Right lung (tissue), 2 donors: ENCODE measurements at regions not wholly inside any gene's neighbourhood (a gene's known extent, or its start where the extent isn't known, plus 50 kb on each side); places are given as distances from the start of the nearest gene placed in this dataset.
"Not testable (repeated sequence)": the region's sequence is repeated elsewhere in the genome, so short reads cannot be mapped to it uniquely, and the experiment has no call there.

Experiments used
- DNase-seq, 2 donors: peaks; one replicate each; pipeline ENCODE4 v3.0.0-alpha.2; 2013

DNA sequence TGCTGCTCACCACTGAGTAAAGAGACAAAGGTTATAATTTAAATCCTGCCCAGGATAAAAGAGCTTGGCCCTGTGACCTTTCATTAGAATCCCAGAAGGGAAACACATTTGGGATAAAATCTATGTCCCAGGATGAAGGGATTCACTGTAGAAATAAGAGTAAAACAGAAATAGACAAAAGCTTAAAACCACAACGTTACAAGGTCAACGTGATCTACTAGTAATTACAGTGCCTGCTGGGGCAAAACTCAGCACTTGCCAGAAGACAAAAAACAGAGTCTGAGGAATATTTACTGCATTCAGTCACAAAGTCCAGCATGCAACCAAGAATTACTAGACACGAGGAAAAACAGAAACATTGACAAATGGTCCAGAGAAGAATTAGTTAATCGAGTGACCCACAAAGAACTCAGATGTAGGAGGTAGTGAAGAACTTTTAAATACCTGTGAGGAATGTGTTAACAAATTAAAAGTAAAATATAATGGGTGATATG, 982.3 kb downstream of the GATA3 start:
- no peak for DNase-seq

DNA sequence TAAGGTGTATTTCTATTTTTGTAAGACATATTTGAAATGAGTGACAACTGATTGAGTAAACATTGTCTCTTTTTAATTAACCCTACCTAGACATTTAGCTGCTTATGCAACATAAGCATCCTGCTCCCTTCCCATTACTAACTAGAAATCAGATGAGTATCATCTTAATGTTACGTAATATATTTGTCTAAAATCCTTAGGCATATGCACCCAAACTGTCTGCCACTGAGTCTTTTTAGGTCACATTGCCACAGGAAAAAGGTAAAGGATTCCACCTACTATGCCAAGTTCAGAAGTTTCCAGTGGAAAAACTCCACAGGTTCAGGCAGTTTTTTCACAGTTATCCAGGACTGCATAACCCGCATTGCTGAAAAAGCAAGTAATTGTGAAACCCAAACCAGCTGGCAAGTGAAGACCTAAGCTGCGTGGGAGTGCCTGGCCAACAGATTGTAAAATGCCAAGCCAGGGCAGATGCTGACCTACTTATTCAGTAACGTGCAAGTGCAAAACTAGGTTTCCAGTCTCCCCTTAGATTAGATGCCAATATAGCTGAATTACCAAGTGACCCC, 983.7 kb downstream of the GATA3 start:
- no peak for DNase-seq

DNA sequence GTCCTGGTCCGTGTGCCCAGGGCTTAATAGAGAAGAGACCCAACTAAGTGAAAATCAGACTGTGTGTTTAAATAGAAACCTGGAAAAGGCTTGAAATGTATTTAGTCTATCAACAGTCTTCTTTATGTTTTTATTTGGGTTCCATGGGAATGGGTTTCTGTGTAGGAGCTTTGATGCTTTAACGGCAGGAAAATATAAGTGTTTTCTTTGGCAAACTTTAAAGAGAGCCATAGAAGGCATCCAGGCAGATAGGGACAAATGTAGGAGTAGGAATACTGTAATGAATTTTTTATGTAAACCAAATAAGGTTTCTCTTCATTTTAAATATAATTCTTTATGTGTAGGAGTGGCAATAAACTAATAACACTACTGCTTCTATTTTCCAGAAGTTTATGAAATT, 989.0 kb downstream of the GATA3 start:
- no peak for DNase-seq

GRCh38 chr10:9045311-9045710, 990.8 kb downstream of the GATA3 start:
- DNase-seq: no peak

DNA sequence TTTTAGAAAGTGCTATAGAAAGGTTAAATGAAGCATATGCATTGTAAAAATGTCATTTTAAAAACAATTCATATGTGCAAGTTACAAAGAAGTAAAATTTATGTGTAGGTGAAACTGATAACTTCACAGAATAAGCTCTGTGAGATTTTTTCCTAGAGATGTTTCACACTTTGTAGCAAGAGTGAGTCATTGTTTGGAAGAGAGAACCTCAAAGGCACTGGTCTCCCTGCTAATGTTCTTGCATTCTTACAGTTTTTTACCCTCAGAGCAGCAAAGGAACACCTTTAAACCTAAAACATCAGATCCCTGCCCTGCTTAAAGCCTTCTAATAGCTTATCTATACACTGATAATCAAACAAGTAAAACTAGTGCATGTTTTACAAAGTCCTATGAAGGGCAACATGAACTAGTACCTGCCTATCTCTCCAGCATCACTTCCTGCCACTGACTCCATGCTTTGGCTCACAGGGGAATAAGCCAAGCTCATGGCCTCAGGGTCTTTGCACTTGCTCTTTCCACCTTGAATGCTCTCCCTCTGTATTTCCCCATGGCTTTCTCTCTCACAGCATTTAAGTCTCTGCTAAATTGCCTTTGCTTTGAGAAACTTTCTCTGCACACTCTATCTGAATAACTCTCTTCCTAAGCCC, 997.0 kb downstream of the GATA3 start:
- DNase-seq: no peak

GRCh38 chr10:9052767-9053166, 998.3 kb downstream of the GATA3 start:
- no peak for DNase-seq

DNA sequence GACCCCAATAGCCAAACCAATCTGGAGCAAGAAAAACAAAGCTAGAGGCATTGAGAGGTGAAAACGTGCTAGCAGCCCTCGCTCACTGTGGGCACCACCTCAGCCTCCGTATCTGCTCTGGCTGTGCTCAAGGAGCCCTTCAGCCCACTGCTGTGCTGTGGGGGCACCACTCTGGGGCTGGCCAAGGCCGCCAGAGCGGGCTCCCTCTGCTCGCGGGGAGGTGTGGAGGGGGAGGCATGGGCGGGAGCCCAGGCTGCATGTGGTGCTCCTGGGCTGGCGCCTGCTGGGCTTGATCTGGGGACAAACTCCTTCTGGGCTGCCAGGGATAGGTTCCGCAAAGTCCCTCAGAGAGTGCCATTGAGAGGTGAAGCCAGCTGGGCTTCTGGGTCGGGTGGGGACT, 1002.0 kb downstream of the GATA3 start:
- no peak for DNase-seq

GRCh38 chr10:9057293-9057692, 1002.8 kb downstream of the GATA3 start:
- DNase-seq: not testable (repeated sequence)

- DNase-seq: no peak
These were observed 1005.8 kb downstream of the GATA3 start for GRCh38 chr10:9060314-9060713.

GRCh38 chr10:9061871-9062270, 1007.4 kb downstream of the GATA3 start:
- DNase-seq: no peak

- DNase-seq: no peak
These were observed 1011.7 kb downstream of the GATA3 start for GRCh38 chr10:9066152-9066551.

- DNase-seq: no peak
These were observed 1013.5 kb downstream of the GATA3 start for GRCh38 chr10:9068003-9068402.

GRCh38 chr10:9069136-9069535, 1014.6 kb downstream of the GATA3 start:
- DNase-seq: no peak

DNA sequence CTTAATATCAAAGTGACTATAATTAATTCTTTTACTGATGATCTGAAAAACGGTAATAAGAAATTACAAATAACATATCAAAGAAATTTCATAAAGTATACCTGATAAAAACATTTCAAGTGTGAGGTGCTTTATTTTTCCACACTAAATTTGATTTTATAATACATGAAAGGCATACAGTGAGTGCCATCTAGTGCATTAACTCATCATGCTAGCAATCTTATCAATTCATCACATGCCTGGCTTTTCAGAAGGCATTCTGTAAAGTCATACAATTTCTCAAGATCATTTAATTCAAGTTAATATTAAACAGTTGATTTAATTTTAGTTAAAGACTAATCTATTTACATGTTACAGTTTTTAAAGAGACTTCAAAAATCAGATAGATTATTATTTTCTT, 1020.9 kb downstream of the GATA3 start:
- DNase-seq: no peak

DNA sequence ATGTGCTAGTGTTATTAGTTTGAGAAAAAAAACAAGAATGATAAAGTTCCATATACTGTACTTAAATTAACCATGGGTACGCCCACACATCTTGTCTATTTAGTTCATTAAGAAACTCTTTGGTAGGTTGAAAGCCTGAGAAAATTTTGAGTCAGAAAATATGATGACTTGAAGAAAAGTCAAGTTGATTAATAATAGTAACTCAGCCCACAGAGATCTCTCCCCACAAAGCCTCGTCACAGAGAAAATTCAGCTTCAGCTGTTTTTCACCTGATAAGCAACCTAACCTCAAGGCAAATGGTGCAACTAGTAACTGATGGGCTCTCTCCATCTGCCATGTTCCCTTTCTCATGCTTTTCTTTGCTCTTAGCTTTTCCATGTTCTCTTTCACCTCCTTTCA, 1021.6 kb downstream of the GATA3 start:
- DNase-seq: no peak

GRCh38 chr10:9081253-9081652, 1026.8 kb downstream of the GATA3 start:
- no peak for DNase-seq

GRCh38 chr10:9081961-9082360, 1027.5 kb downstream of the GATA3 start:
- no peak for DNase-seq

DNA sequence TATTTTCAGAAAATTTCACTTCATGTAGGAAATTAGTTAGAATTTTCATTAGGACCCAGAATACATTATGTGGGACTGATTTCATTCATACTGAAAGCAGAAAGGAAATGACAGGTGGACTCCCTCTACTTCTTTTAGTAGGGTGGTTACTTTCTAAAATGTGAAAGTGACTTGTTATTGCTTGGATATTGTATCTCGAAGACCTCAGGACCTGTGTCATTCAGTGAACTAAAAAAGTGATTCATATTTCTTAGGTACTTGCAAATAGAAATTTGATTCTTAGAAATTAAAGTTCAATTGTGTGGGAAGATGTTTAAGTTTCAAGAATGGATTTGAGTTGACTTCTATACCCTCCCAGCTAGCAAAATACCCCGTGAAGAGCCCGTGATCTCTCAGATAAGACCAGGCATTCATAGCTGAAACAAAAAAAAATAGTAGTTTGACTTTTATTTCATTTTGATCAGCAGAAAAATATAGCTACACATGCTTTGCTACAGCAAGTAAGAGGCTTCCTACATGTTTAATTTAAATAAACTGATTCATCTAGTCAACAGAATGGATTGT, 1037.1 kb downstream of the GATA3 start:
- DNase-seq: no peak

GRCh38 chr10:9096288-9096687, 1041.8 kb downstream of the GATA3 start:
- DNase-seq: no peak

- DNase-seq: no peak
These were observed 1042.9 kb downstream of the GATA3 start for GRCh38 chr10:9097206-9097990.

DNA sequence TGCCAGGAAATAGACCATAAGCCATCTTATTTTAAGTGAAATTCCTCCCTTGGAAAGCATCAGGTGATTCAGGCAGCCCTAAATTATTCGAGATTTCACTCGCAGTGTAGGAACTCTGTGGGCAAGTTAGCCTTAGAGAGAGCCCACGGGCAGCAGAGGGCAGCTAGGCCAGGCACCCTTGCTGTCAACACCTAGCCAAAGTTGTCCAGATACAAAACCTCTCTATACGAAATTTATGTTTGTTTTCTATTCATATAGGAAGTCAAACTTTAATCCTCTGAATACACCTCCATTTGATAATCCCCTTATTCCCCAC, 1043.5 kb downstream of the GATA3 start:
- no peak for DNase-seq

DNA sequence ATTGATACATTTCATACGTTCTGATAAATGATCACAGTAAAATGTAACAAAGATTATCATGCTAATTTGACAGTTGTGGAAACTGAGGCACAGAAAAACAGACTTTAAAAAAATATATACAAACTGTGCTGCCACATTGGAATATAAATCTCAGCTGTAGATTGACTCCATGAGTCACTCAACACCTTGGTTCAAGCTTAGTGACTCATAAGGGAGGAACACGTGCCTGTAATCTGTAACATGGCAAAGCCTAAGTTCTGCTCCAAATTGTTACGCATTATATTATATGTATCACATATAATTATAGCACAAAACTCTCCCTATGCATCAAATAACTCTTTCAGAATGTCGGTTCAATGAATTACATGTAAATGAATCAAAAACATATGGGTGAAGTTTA, 1047.5 kb downstream of the GATA3 start:
- DNase-seq: no peak

DNA sequence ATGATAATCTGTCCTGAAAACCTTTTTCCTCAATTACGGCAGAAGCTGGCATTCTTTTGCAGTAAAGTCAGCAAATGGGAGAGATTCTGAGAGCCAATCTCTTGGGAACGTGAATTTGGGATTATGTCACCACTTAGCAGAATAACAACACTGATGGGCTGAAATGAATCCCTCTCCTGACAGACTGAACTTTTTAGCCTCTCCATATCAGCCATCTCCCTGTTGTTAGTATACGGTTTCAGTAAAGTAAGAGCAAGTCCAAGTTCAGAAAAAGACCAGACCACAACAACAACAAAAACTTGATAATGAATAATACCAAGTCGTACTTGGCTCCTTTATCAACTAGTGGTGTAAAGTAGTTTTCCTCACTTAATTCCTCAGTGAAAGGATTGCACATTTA, 1048.8 kb downstream of the GATA3 start:
- DNase-seq: no peak
